ENCODE measurements at regions not wholly inside any gene's neighbourhood (a gene's known extent, or its start where the extent isn't known, plus 50 kb on each side); places are given as distances from the start of the nearest gene placed in this dataset.

GRCh38 chr5:15023266-15023665, 151.7 kb upstream of the ANKH start:
- no peak for TF ChIP-seq CTCF (IDR thresholded peaks at IDR 0.05)
- no peak for TF ChIP-seq POLR2A (IDR thresholded peaks at IDR 0.05)
- no peak for TF ChIP-seq POLR2AphosphoS5 (IDR thresholded peaks at IDR 0.05)

Data from sigmoid colon (tissue), 4 donors.